GM21367 (cell line): ENCODE measurements at regions not wholly inside any gene's neighbourhood (a gene's known extent, or its start where the extent isn't known, plus 50 kb on each side); places are given as distances from the start of the nearest gene placed in this dataset.
"Not testable (repeated sequence)": the region's sequence is repeated elsewhere in the genome, so short reads cannot be mapped to it uniquely, and the experiment has no call there.

Experiments used
- ATAC-seq: cut with Tn5 transposase; IDR thresholded peaks from one replicate; pipeline ENCODE4 v1.9.1; 2021; ENCODE audit not compliant: unreplicated experiment

- ATAC-seq, result no peak
These were observed 456.4 kb upstream of the CFAP20DC start for GRCh38 chr3:59506191-59506590.

DNA sequence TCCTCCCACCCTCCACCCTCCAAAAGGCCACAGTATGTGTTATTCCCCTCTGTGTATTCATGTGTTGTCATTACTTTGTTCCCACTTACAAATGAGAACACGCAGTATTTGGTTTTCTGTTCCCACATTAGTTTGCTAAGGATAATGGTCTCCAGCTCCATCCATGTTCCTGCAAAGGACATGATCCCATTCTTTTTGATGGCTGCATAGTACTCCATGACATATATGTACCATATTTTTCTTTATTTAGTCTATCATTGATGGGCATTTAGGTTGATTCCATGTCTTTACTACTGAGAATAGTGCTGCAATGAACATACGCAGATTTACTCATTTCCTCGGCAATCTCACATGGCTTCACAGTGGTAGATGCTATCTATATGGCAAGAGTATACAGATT, 453.6 kb upstream of the CFAP20DC start:
- no peak for ATAC-seq

DNA sequence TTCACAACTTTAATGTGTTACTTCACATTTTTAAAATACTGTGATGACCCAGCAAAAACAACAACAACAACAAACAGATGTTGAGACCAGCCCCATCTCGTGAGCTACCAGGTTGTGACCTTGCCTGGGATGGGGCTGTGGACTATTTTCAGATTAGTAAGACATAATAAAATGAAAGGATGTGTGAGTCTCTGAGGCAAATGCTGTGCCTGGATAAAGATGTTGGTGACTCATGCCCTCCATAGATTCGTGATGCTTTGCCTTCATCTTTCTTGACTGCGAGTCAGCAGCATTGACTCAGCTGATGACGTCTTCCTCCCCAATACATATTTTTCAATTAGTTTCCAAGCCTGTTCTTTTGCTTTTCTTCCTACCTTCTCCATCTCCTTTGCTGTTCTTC, 453.0 kb upstream of the CFAP20DC start:
- no peak for ATAC-seq

DNA sequence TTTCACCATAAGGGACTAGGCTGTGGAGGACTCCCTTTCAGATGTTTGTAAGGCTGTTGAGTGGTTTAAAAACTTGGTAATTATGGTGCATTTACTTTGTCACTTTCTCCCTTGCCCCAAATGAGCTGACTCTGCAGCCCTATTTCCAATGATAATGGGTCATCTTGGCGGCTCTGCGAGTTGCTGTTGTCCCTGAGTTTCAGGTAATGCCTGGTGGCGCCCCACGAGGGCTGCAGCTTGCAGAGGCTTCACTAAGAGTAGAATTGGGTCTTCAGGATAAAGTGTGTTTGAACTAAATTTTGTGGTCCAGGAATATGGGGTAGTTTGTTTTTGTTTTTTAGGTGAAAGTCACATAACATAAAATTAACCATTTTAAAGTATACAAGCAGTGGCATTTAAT, 450.1 kb upstream of the CFAP20DC start:
- ATAC-seq, result no peak

DNA sequence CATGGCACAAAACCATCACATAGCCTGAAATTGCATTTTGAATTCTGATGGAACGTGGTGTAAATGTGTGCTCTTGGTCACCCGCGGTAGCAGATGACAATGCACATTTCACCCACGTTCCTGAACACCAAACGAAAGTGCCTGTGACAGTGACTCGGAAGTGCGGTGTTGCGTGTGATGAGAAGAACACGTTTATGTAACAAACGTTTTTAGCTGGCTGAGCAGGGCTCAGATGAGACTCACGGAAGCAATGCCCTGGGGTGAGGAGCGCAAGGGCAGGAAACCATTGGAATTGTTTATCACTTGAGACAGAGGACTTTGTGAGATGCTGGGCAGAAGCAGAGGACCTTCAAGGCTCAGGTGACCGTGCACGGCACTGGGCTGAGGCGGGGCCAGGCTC, 449.2 kb upstream of the CFAP20DC start:
- ATAC-seq, result no peak

- no peak for ATAC-seq
These were observed 446.4 kb upstream of the CFAP20DC start for GRCh38 chr3:59496250-59496649.

- not testable (repeated sequence) for ATAC-seq
These were observed 445.1 kb upstream of the CFAP20DC start for GRCh38 chr3:59494969-59495368.

DNA sequence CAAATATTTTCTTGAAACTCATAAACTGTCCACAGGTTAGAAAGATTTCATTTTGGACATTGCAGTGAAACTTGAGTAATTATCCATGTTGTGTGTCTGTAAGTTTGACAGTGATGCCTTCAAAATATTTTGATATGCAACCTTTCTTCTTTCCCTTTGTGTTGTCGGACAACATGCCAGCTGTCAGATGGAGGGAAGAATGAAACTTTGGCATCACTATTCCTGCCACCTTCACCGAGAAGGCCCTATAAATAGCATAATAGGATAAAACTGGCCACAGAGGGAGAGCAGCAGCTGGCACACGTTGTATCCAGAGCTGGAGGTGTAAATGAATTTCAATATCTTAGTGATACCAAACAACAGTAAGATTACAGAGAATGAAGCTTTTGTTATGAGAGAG, 436.7 kb upstream of the CFAP20DC start:
- ATAC-seq, result no peak

- ATAC-seq, result no peak
These were observed 433.4 kb upstream of the CFAP20DC start for GRCh38 chr3:59483191-59483590.

DNA sequence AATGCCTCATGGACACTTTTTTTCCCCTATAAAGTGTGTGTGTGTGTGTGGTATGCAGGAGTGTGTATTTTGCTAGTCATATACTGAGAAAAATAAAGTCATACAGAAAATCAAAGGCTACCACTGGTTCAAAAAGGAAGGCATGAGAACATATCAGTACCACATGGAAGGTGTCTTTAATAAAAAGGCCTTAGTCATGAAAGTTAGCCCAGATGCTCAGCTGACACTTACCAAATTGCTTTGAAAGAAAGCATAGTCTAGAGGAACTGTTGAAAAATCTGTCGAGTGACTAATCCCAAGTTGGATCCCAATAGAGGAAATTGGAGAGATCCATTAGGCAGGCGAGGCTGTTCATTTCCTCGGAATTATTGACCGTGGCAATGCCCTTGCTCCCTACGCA, 432.9 kb upstream of the CFAP20DC start:
- no peak for ATAC-seq

GRCh38 chr3:59481776-59482400, 432.1 kb upstream of the CFAP20DC start:
- no peak for ATAC-seq

- no peak for ATAC-seq
These were observed 430.7 kb upstream of the CFAP20DC start for GRCh38 chr3:59480486-59480995.

GRCh38 chr3:59473636-59474035, 423.8 kb upstream of the CFAP20DC start:
- ATAC-seq, result no peak

DNA sequence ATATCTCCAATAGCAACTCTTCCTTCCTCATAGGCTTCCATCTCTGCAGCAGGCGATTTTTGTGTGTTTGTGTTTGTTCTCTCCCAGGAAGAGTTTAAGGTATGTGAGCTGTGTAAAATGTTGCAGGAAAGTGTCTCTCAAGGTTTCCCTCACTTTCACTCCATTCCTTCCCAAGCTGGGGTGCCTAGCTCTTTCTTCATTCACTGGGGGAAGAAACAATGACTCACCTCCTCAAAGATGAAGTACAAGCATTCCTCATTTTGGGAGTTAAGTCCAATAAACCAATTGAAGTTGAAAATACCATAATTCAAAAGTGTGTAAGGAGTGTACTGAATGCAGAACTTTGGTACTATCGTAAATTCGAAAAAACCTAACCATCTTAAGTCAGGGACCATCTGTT, 422.7 kb upstream of the CFAP20DC start:
- no peak for ATAC-seq

DNA sequence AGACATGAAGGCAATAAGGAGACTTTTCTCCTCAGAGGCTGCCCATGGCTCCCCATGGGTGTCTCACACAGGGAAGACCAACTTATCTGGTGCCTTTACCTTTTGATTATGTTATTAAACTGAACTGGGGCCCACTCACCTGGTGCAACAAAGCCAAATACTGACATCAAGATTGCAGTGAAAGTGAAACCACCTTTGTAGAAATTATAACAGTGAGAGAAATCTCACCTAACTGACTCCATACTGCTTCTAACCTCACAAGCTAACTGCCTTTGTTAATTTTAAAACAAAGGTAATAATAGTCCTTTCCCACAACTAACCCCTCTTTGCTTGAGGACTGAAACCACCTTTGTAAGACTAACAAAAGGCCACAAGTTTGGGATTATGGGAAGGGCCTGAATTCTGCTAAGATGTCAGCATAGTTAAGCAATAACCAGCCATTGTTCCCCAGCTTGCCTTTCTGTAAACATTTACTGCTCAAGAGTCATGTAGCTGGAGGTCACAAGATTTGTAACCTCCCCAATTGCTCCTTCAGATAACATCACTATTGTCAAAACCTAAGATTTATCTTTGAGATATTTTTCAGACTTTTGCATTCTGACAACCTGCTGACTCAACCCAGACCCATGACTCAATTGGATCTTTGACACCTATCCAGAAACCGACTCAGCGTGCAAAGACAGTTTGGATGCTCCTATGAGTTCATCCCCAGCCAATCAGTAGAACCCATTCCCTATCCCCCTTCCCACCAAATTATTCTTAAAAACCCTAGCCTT, 420.3 kb upstream of the CFAP20DC start:
- no peak for ATAC-seq

DNA sequence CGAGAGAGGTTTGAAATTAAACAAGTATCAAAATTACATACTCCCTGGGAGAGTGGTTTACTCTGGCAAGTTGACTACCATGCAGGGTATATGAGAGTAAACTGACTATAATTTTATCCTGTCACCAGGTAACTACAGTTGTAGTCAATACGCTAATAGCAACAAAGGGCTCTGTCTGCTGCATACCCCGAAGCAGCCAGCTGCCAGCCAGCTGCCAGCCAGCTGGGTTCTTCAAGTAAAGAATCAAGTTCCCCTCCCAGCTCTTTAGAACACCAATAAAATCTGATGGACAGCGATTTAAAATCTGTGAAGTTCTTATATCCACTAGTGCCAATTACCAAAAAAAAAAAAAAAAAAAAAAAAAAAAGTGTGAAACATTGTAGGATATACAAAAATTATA, 417.7 kb upstream of the CFAP20DC start:
- ATAC-seq, result no peak

DNA sequence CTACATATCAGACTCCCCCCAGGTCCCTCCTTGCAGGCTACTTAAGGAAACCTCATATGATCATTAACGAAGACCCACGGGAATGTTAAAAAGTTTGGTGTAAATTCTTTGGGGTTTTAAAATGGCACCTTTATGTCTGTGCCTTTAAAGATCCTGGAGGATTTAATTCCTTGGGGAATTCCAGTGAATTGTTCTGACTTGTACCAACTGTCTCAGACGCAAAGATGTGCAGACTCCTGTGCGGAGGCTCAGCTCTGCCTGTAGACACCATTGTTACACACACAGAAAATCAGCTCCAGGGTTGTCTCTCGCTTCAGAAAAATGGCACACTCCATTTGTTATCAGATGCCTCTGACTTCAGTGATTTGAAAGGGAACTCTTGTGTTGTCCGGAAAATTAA, 414.4 kb upstream of the CFAP20DC start:
- no peak for ATAC-seq

DNA sequence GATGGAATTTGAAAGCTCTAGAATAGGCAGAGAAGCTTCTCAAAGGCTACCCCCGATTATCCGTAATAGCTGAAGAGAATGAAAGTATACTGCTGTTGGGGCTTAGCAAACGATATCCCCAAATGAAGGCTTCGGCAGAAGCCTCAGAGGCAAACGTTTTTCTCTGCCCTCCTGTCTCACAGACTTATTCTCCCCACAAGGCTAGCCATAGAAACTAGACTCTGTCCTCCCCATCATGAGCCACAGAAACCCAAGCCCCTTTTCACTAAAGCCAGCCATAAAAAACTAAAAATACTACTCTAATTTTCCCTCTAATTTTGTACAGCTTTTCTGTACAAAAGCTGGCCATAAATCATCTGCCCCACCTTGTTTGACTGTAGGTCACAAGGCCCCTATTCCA, 413.4 kb upstream of the CFAP20DC start:
- no peak for ATAC-seq

GRCh38 chr3:59460068-59460467, 410.2 kb upstream of the CFAP20DC start:
- no peak for ATAC-seq

GRCh38 chr3:59456852-59457485, 407.1 kb upstream of the CFAP20DC start:
- peak; percentile 90 for ATAC-seq

DNA sequence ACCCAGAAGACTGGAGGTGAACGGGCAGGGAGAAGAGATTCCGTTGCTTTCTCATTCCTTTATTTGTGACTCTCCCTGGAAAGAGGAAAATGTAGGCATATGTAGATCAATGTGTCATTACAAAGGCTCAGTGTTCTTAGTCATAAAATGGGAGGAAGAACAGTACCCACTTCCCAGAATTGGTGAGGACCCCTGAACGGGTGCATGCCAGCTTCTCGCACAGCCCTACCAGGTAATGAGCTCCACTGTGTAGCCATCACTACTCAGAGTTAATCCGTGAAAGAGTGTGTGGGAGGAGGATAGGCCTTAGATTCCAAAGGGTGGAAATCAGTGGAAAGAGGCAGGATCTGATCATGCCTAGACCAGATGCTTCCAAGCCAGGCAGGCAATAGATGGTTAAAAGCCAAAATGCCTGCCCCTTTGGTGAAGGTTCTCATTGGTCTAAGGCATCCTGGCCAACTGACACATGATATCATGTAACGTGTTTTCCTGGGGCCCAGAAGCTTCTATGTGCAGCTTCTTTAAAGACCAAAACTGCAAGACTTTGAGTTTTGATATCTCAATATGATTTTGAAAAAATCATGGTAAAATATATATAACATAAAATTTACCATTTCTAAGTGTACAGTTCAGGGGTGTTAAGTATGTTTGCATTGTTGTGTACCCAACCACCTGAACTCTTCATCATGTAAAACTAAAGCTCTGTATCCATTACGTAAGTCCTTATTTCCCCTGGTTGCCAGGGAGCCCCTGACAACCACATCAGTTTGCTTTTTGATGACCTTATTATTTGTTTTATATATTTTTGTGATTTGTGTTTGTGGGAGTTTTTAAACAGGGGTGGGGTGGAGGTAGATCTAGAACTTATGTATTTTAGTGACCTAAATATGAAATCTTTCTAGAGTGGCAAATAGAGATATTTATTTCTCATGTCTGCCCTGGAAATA, 402.2 kb upstream of the CFAP20DC start:
- ATAC-seq, result no peak
